H1 (cell line): ENCODE measurements at regions not wholly inside any gene's neighbourhood (a gene's known extent, or its start where the extent isn't known, plus 50 kb on each side); places are given as distances from the start of the nearest gene placed in this dataset.

Experiments
- CTBP2 ChIP-seq: IDR thresholded peaks from 2 replicates; pipeline ENCODE4 v1.7.0; 2011; ENCODE audit warnings: borderline replicate concordance, mild to moderate bottlenecking, moderate library complexity, mixed read lengths, low read length; ENCODE audit not compliant: insufficient read depth, insufficient read length
- JUN ChIP-seq: IDR thresholded peaks from 2 replicates; pipeline ENCODE4 v1.6.1; 2011; ENCODE audit warnings: low read depth, mild to moderate bottlenecking, improper control_type of control experiment, low read length
- RXRA ChIP-seq: IDR thresholded peaks from 2 replicates; pipeline ENCODE4 v1.6.1; 2011; ENCODE audit warnings: low read depth, mild to moderate bottlenecking, low read length, moderate library complexity; ENCODE audit not compliant: insufficient read depth
- SUZ12 ChIP-seq: fragments of 200-600 bp; sonication (generic); IDR thresholded peaks from 2 replicates; pipeline ENCODE4 v1.6.1; 2012; ENCODE audit warnings: mild to moderate bottlenecking, inconsistent platforms, low read length, moderate library complexity, mixed read lengths
- YY1 ChIP-seq: IDR thresholded peaks from 2 replicates; pipeline ENCODE4 v1.6.1; 2011; ENCODE audit warnings: low read depth, mild to moderate bottlenecking, low read length
- TF ChIP-seq, protein P1 (sequence below): IDR thresholded peaks from 2 replicates; pipeline ENCODE4 v1.6.1; 2011; ENCODE audit warnings: low read depth, mild to moderate bottlenecking, low read length; ENCODE audit not compliant: insufficient read depth

- TF ChIP-seq, protein P1, sequence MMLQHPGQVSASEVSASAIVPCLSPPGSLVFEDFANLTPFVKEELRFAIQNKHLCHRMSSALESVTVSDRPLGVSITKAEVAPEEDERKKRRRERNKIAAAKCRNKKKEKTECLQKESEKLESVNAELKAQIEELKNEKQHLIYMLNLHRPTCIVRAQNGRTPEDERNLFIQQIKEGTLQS: no peak
- TF ChIP-seq JUN (no peak), CTBP2 (no peak), RXRA (no peak), SUZ12 (no peak), YY1 (no peak)
- TF ChIP-seq, all 59 proteins: peak for 0
These were observed 553.8 kb downstream of the PIK3C3 start (continued) for GRCh38 chr18:42508683-42509296.
